HepG2 (cell line): ENCODE measurements at regions not wholly inside any gene's neighbourhood (a gene's known extent, or its start where the extent isn't known, plus 50 kb on each side); places are given as distances from the start of the nearest gene placed in this dataset.

Experiments
- ATAC-seq: fragments of 200-7000 bp; cut with Tn5 transposase; 3 replicates; pipeline ENCODE4 v1.9.1; 2020; ENCODE audit warnings: mild to moderate bottlenecking, moderate library complexity
- BruUV-seq: library from RNA; stranded (reverse); fragments of 400-500 nt; replicated peaks from 2 replicates; lab custom pipeline; 2021; lab: Mats Ljungman, UMichigan
- CTCF ChIA-PET: fragments of 300-600 bp; formaldehyde crosslinking; extraction: SDS; loops from one replicate; lab custom pipeline; 2021; ENCODE audit warnings: low total read pairs, inconsistent platforms, low intra/inter-chr PET ratio; lab: Yijun Ruan, JAX
- POLR2A ChIA-PET: fragments of 350-600 bp; sonication (Branson Sonifier 250); formaldehyde crosslinking; loops from one replicate; lab custom pipeline; 2020; ENCODE audit warnings: antibody characterized with exemption, inconsistent platforms; lab: Yijun Ruan, JAX
- DNase-seq: peaks from one replicate; pipeline ENCODE4 v3.0.0-alpha.2; 2015; ENCODE audit warnings: low spot score
- FAIRE-seq: peaks from 3 replicates; lab custom pipeline; 2011; peaks lifted over from hg19 to GRCh38; lab: Jason Lieb, UNC
- H2AFZ ChIP-seq: one replicate; pipeline ENCODE4 v1.6.1; 2011; ENCODE audit warnings: low read length, inconsistent platforms
- H3K27ac ChIP-seq: fragments of 300-600 bp; 3 replicates; pipeline ENCODE4 v1.8.0; 2011; ENCODE audit warnings: mixed run types, mild to moderate bottlenecking, mixed read lengths, low read length, inconsistent platforms; ENCODE audit not compliant: insufficient read depth; ENCODE audit errors: extremely low read length
- H3K27me3 ChIP-seq, 2 experiments: fragments of 200-600 bp in 1 of 2; 2 replicates in 1 of 2; 3 replicates in 1 of 2; pipeline versions ENCODE4 v1.6.0 to v1.8.0; 2011; ENCODE audit warnings: low read length in 2 of 2, mild to moderate bottlenecking in 2 of 2, moderate library complexity in 2 of 2, inconsistent platforms in 1 of 2; ENCODE audit not compliant: insufficient read depth in 2 of 2, control insufficient read depth in 1 of 2
- H3K36me3 ChIP-seq, 2 experiments: fragments of 200-600 bp in 1 of 2; replicated peaks in 1 of 2; 2 replicates in 1 of 2; 3 replicates in 1 of 2; pipeline versions ENCODE4 v1.5.1 to v1.8.0; 2011; ENCODE audit warnings: low read length in 2 of 2, inconsistent platforms in 1 of 2; ENCODE audit not compliant: insufficient read depth in 2 of 2, control insufficient read depth in 1 of 2
- H3K4me1 ChIP-seq: 2 replicates; pipeline ENCODE4 v1.5.1; 2012; ENCODE audit warnings: low read length, inconsistent platforms; ENCODE audit not compliant: insufficient read depth
- H3K4me2 ChIP-seq: 2 replicates; pipeline ENCODE4 v1.6.0; 2011; ENCODE audit warnings: low read depth, low read length, inconsistent platforms
- H3K4me3 ChIP-seq, 3 experiments: fragments of 200-600 bp in 1 of 3; sonication (generic), shearing (Covaris generic) in 1 of 3; replicated peaks in 1 of 3; 2 replicates each; pipeline ENCODE4 v1.5.1; 2011 to 2016; ENCODE audit warnings: low read length in 3 of 3, inconsistent platforms in 2 of 3, low read depth in 2 of 3, mild to moderate bottlenecking in 2 of 3, control low read depth in 1 of 3, mixed read lengths in 1 of 3; ENCODE audit not compliant: insufficient read depth in 1 of 3
- H3K79me2 ChIP-seq: one replicate; pipeline ENCODE4 v1.6.1; 2011; ENCODE audit warnings: low read length, inconsistent platforms; ENCODE audit not compliant: insufficient read depth
- H3K9ac ChIP-seq: 2 replicates; pipeline ENCODE4 v1.6.0; 2011; ENCODE audit warnings: mild to moderate bottlenecking, low read depth, low read length, inconsistent platforms; ENCODE audit not compliant: insufficient read depth
- H3K9me3 ChIP-seq: 2 replicates; pipeline ENCODE4 v1.5.1; 2012; ENCODE audit warnings: mild to moderate bottlenecking, low read length
- H4K20me1 ChIP-seq: 2 replicates; pipeline ENCODE4 v1.6.0; 2011; ENCODE audit warnings: inconsistent platforms, mild to moderate bottlenecking, low read length, moderate library complexity; ENCODE audit not compliant: insufficient read depth
- ATF7-NPFF ChIP-seq: sonication (generic); formaldehyde crosslinking; IDR thresholded peaks from 2 replicates; pipeline ENCODE4 v1.8.1; 2023; ENCODE audit warnings: mild to moderate bottlenecking, low read depth, missing genetic modification reagents, moderate library complexity
- KLF13 ChIP-seq: sonication (generic); formaldehyde crosslinking; IDR thresholded peaks from 2 replicates; pipeline ENCODE4 v1.4.0; 2020; ENCODE audit warnings: mild to moderate bottlenecking, missing genetic modification reagents
- MBD4 ChIP-seq: IDR thresholded peaks from 2 replicates; pipeline ENCODE4 v1.6.1; 2012; ENCODE audit warnings: low read length, inconsistent platforms, borderline replicate concordance
- PAF1 ChIP-seq: IDR thresholded peaks from 2 replicates; pipeline ENCODE4 v1.6.1; 2016; ENCODE audit warnings: missing genetic modification reagents, missing compliant biosample characterization
- PHF21A ChIP-seq: sonication (generic); formaldehyde crosslinking; IDR thresholded peaks from 2 replicates; pipeline ENCODE4 v1.5.0; 2020; ENCODE audit warnings: mild to moderate bottlenecking, missing genetic modification reagents
- ZEB1 ChIP-seq: IDR thresholded peaks from 2 replicates; pipeline ENCODE4 v1.6.1; 2012; ENCODE audit warnings: mild to moderate bottlenecking, low read depth, inconsistent platforms; ENCODE audit not compliant: insufficient replicate concordance
- ZNF282 ChIP-seq: fragments of 450-650 bp; IDR thresholded peaks from 2 replicates; pipeline ENCODE4 v1.6.1; 2018; ENCODE audit not compliant: partially characterized antibody
- ZNF607 ChIP-seq: sonication (generic); formaldehyde crosslinking; IDR thresholded peaks from 2 replicates; pipeline ENCODE4 v1.5.1; 2020; ENCODE audit warnings: missing genetic modification reagents, mild to moderate bottlenecking, borderline replicate concordance
- in situ Hi-C: cut with HindIII; loops from 2 replicates; pipeline ENCODE4 v1.10.0; 2017; ENCODE audit warnings: low pct_unique_long_range_greater_than_20kb; ENCODE audit not compliant: extremely low pct_ligation_motif_present
- intact Hi-C: fragments of 100-400 bp; cut with micrococcal nuclease; formaldehyde crosslinking; loops from one replicate; pipeline ENCODE4 v1.10.0; 2022; ENCODE audit not compliant: unreplicated experiment
- TF ChIP-seq, protein P1 (sequence below): sonication (generic); formaldehyde crosslinking; IDR thresholded peaks from 2 replicates; pipeline ENCODE4 v1.4.0; 2020; ENCODE audit warnings: missing genetic modification reagents
- TF ChIP-seq, protein P2 (sequence below): IDR thresholded peaks from 2 replicates; pipeline ENCODE4 v1.6.1; 2016; ENCODE audit warnings: control low read depth
- TF ChIP-seq, protein P3 (sequence below): sonication (generic); formaldehyde crosslinking; IDR thresholded peaks from 2 replicates; pipeline ENCODE4 v1.5.1; 2020; ENCODE audit warnings: missing genetic modification reagents, mild to moderate bottlenecking, borderline replicate concordance

DNA sequence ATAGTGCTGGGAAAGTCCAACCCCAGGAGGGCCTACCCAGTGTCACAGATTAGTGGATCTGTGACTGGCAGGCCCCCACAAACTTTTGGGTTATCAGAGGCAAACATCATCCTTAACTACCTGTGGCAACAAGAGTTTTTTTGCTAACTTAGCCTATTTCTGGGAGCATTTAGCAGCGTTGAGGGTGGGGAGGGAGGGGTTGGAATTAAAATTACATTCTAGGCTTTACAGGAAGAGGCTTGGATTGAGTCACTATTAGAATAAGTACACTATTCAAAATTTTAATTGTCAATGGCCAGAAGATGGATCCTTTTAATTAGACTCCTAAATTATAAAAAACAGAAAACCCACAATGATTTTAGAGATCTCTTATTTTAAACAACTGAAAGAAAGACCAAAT, 267.9 kb upstream of the NPSR1 start (continued):
- TF ChIP-seq, protein P1, sequence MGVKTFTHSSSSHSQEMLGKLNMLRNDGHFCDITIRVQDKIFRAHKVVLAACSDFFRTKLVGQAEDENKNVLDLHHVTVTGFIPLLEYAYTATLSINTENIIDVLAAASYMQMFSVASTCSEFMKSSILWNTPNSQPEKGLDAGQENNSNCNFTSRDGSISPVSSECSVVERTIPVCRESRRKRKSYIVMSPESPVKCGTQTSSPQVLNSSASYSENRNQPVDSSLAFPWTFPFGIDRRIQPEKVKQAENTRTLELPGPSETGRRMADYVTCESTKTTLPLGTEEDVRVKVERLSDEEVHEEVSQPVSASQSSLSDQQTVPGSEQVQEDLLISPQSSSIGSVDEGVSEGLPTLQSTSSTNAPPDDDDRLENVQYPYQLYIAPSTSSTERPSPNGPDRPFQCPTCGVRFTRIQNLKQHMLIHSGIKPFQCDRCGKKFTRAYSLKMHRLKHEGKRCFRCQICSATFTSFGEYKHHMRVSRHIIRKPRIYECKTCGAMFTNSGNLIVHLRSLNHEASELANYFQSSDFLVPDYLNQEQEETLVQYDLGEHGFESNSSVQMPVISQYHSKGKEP (CRISPR knock-in tag) = no peak
- no peak for TF ChIP-seq ATF7-NPFF (CRISPR knock-in tag)
- TF ChIP-seq PHF21A (CRISPR knock-in tag) = no peak
- TF ChIP-seq MBD4 = no peak
- TF ChIP-seq, protein P2, sequence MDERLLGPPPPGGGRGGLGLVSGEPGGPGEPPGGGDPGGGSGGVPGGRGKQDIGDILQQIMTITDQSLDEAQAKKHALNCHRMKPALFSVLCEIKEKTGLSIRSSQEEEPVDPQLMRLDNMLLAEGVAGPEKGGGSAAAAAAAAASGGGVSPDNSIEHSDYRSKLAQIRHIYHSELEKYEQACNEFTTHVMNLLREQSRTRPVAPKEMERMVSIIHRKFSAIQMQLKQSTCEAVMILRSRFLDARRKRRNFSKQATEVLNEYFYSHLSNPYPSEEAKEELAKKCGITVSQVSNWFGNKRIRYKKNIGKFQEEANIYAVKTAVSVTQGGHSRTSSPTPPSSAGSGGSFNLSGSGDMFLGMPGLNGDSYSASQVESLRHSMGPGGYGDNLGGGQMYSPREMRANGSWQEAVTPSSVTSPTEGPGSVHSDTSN = no peak
- no peak for TF ChIP-seq PAF1
- no peak for TF ChIP-seq ZEB1
- no peak for TF ChIP-seq KLF13
- no peak for TF ChIP-seq ZNF282
- TF ChIP-seq, protein P3, sequence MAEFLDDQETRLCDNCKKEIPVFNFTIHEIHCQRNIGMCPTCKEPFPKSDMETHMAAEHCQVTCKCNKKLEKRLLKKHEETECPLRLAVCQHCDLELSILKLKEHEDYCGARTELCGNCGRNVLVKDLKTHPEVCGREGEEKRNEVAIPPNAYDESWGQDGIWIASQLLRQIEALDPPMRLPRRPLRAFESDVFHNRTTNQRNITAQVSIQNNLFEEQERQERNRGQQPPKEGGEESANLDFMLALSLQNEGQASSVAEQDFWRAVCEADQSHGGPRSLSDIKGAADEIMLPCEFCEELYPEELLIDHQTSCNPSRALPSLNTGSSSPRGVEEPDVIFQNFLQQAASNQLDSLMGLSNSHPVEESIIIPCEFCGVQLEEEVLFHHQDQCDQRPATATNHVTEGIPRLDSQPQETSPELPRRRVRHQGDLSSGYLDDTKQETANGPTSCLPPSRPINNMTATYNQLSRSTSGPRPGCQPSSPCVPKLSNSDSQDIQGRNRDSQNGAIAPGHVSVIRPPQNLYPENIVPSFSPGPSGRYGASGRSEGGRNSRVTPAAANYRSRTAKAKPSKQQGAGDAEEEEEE (CRISPR knock-in tag) = no peak

DNA sequence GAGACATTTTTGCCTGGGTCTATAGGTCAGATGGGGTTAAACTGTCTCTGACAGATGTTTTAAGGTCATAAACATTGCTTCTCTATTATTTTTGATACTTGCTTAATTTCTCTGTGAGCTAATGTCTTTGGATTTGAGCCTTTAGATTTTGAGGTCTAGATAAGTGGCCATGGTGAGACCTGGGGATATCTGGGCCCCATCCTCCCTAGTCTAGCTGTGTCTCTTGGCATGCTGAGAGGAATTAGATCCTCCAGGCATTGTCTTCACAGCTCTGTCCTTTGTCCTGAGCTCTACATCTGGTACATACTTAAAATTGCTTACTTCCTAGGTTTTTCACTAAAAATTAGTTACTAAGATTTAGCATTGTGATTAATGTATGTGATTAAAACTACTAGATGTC, 265.0 kb upstream of the NPSR1 start:
- no TSS peak for BruUV-seq
- Histone ChIP-seq H3K27me3 (no peaks in the 10 kb centered on the region), H3K9ac (no peak overlapping the region), H4K20me1 (no peaks in the 10 kb centered on the region), H3K4me2 (no peak overlapping the region), H3K9me3 (no peaks in the 10 kb centered on the region), H3K27ac (no peak overlapping the region), H2AFZ (no peak overlapping the region), H3K36me3 (no peaks in the 10 kb centered on the region), H3K79me2 (no peaks in the 10 kb centered on the region), H3K4me1 (no peaks in the 10 kb centered on the region), H3K4me3 (no peak overlapping the region)
- intact Hi-C loops = no loop called here
- ChIA-PET POLR2A (no interaction called here), CTCF (no interaction called here)
- in situ Hi-C loops = no loop called here
- FAIRE-seq (no peak), ATAC-seq (no peak), DNase-seq (no peak)
- TF ChIP-seq ZNF607 = no peak
